Effector CD8-positive, alpha-beta T cell (primary cell): ENCODE measurements at regions not wholly inside any gene's neighbourhood (a gene's known extent, or its start where the extent isn't known, plus 50 kb on each side); places are given as distances from the start of the nearest gene placed in this dataset.

ENCODE experiments used
- DNase-seq: peaks from one replicate; lab custom pipeline; 2025; lab: John Stamatoyannopoulos, UW

- DNase-seq: no peak
These were observed 304.7 kb downstream of the ZEB2 start for GRCh38 chr2:144215207-144215606.

GRCh38 chr2:144213797-144214196 lies 306.1 kb downstream of the ZEB2 start:
- no peak for DNase-seq

- DNase-seq: no peak
These were observed 308.1 kb downstream of the ZEB2 start for GRCh38 chr2:144211826-144212225.

- DNase-seq: no peak
These were observed 308.9 kb downstream of the ZEB2 start for GRCh38 chr2:144211065-144211464.

- DNase-seq: no peak
These were observed 309.8 kb downstream of the ZEB2 start for GRCh38 chr2:144210076-144210475.

GRCh38 chr2:144208924-144209323 lies 311.0 kb downstream of the ZEB2 start:
- DNase-seq: no peak

- DNase-seq: no peak
These were observed 313.9 kb downstream of the ZEB2 start for GRCh38 chr2:144206019-144206418.

GRCh38 chr2:144201868-144202468 lies 318.0 kb downstream of the ZEB2 start:
- DNase-seq: no peak

- DNase-seq: no peak
These were observed 318.8 kb downstream of the ZEB2 start for GRCh38 chr2:144201126-144201525.

- no peak for DNase-seq
These were observed 321.8 kb downstream of the ZEB2 start for GRCh38 chr2:144198116-144198515.

- DNase-seq: no peak
These were observed 325.4 kb downstream of the ZEB2 start for GRCh38 chr2:144194326-144195071.

GRCh38 chr2:144190908-144191605 lies 328.9 kb downstream of the ZEB2 start:
- no peak for DNase-seq

GRCh38 chr2:144183727-144184126 lies 336.2 kb downstream of the ZEB2 start:
- peak; percentile 30 for DNase-seq

- no peak for DNase-seq
These were observed 338.9 kb downstream of the ZEB2 start for GRCh38 chr2:144181001-144181400.

GRCh38 chr2:144180131-144180530 lies 339.8 kb downstream of the ZEB2 start:
- no peak for DNase-seq

- DNase-seq: no peak
These were observed 349.7 kb downstream of the ZEB2 start for GRCh38 chr2:144170179-144170578.

GRCh38 chr2:144166743-144167142 lies 353.2 kb downstream of the ZEB2 start:
- DNase-seq: no peak

GRCh38 chr2:144165599-144166250 lies 354.2 kb downstream of the ZEB2 start:
- no peak for DNase-seq

GRCh38 chr2:144163592-144163991 lies 356.3 kb downstream of the ZEB2 start:
- DNase-seq: no peak

- peak; percentile 1 for DNase-seq
These were observed 357.3 kb downstream of the ZEB2 start for GRCh38 chr2:144162652-144163051.

GRCh38 chr2:144161061-144161460 lies 358.9 kb downstream of the ZEB2 start:
- no peak for DNase-seq

- DNase-seq: no peak
These were observed 360.7 kb downstream of the ZEB2 start for GRCh38 chr2:144159240-144159639.

- DNase-seq: no peak
These were observed 361.8 kb downstream of the ZEB2 start for GRCh38 chr2:144158096-144158495.
